ENCODE measurements at regions not wholly inside any gene's neighbourhood (a gene's known extent, or its start where the extent isn't known, plus 50 kb on each side); places are given as distances from the start of the nearest gene placed in this dataset.

GRCh38 chr16:79833559-79833958, 233.0 kb upstream of the MAF start:
- Histone ChIP-seq H3K4me3 (ENCODE audit: low read length) (no peak overlapping the region), H3K4me1 (ENCODE audit: control insufficient read depth, insufficient read depth, low read length) (no peaks in the 10 kb centered on the region), H3K9me3 (ENCODE audit: control insufficient read depth, insufficient read depth, low read length) (no peaks in the 10 kb centered on the region), H3K36me3 (ENCODE audit: control insufficient read depth, insufficient read depth, low read length) (no peaks in the 10 kb centered on the region), H3K27me3 (ENCODE audit: control insufficient read depth, insufficient read depth, low read length) (no peaks in the 10 kb centered on the region), H3K27ac (ENCODE audit: low read length) (no peak overlapping the region)
- H3K4me1 Mint-ChIP-seq, result no peaks in the 10 kb centered on the region
- WGBS (ENCODE audit: insufficient coverage), result 77% methylated on average over 2 of the region's 4 CpGs
- intact Hi-C loops (cut with micrococcal nuclease), result no loop called here
- no peak overlapping the region for H3K27ac Mint-ChIP-seq
- H3K4me3 Mint-ChIP-seq, result no peak overlapping the region
- DNase-seq, result no peak
- no peaks in the 10 kb centered on the region for H3K9me3 Mint-ChIP-seq
- no peak for ATAC-seq
- H3K27me3 Mint-ChIP-seq (ENCODE audit: low read depth in 2 of 2), result peaks cover 2 to 15% of the 10 kb centered on the region in 2 donors
- no peaks in the 10 kb centered on the region for H3K36me3 Mint-ChIP-seq
- no peak for TF ChIP-seq CTCF (IDR thresholded peaks at IDR 0.05)

DNA sequence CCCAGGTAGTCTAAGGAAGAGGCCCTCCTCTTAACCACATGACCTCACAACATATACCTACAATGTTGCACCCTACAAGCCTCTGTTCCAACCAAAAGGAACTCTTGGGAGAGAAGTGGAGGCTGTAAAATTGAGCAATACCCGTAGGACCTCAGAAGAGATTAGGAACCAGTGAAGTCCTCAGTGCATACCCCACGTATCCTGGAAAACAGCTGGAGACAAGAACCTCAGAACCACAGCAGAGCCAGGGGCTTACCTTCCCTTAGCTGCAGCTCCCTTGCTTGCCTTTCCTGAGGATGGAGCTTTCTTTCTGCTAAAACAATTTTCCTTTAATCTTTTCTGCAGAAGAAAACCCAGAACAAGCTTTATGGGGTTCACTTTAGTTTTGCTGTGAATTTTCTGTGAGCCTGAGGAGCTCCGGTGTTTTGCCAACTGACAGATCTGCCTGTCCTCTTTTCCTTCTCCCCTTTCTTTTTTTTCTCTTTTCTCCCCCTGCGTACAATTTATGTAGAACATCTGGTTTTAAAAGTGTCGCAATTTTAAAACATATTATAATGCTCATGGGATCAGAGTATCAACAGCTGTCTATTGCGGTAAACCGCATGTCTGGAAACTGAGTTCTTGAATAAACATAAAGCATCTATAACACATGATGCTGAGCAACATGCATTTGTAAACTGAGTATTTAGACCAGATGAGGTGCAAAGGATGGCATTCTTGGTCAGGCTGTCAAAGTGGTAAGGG, 226.4 kb upstream of the MAF start:
- WGBS (ENCODE audit: insufficient coverage), result 93% methylated on average over 7 of the region's 7 CpGs
- intact Hi-C loops (cut with micrococcal nuclease), result no loop called here
- no peaks in the 10 kb centered on the region for H3K9me3 ChIP-seq (ENCODE audit: control insufficient read depth, insufficient read depth, low read length)
- H3K4me1 ChIP-seq (ENCODE audit: control insufficient read depth, insufficient read depth, low read length), result no peaks in the 10 kb centered on the region
- Mint-ChIP-seq H3K9me3 (no peaks in the 10 kb centered on the region), H3K27me3 (ENCODE audit: low read depth in 2 of 2) (peaks cover 0 to 7% of the 10 kb centered on the region in 2 donors), H3K36me3 (no peaks in the 10 kb centered on the region), H3K4me3 (no peak overlapping the region), H3K4me1 (no peaks in the 10 kb centered on the region), H3K27ac (no peak overlapping the region)
- no peak overlapping the region for H3K27ac ChIP-seq (ENCODE audit: low read length)
- no peaks in the 10 kb centered on the region for H3K36me3 ChIP-seq (ENCODE audit: control insufficient read depth, insufficient read depth, low read length)
- H3K27me3 ChIP-seq (ENCODE audit: control insufficient read depth, insufficient read depth, low read length), result no peaks in the 10 kb centered on the region
- no peak for DNase-seq
- no peak overlapping the region for H3K4me3 ChIP-seq (ENCODE audit: low read length)
- ATAC-seq, result no peak
- TF ChIP-seq CTCF (IDR thresholded peaks at IDR 0.05), result no peak

- no peaks in the 10 kb centered on the region for H3K4me1 Mint-ChIP-seq
- Histone ChIP-seq H3K9me3 (ENCODE audit: control insufficient read depth, insufficient read depth, low read length) (no peaks in the 10 kb centered on the region), H3K4me3 (ENCODE audit: low read length) (no peak overlapping the region), H3K27ac (ENCODE audit: low read length) (no peak overlapping the region), H3K4me1 (ENCODE audit: control insufficient read depth, insufficient read depth, low read length) (no peaks in the 10 kb centered on the region), H3K36me3 (ENCODE audit: control insufficient read depth, insufficient read depth, low read length) (no peaks in the 10 kb centered on the region), H3K27me3 (ENCODE audit: control insufficient read depth, insufficient read depth, low read length) (no peaks in the 10 kb centered on the region)
- no peaks in the 10 kb centered on the region for H3K36me3 Mint-ChIP-seq
- H3K27me3 Mint-ChIP-seq (ENCODE audit: low read depth in 2 of 2), result no peaks in the 10 kb centered on the region
- intact Hi-C loops (cut with micrococcal nuclease), result no loop called here
- H3K9me3 Mint-ChIP-seq, result no peaks in the 10 kb centered on the region
- no peak for ATAC-seq
- no peak for TF ChIP-seq CTCF (IDR thresholded peaks at IDR 0.05)
- no peak overlapping the region for H3K27ac Mint-ChIP-seq
- no peak for DNase-seq
- no peak overlapping the region for H3K4me3 Mint-ChIP-seq
- 87% methylated on average over 1 of the region's 1 CpG for WGBS (ENCODE audit: insufficient coverage)
These were observed 224.5 kb upstream of the MAF start for GRCh38 chr16:79825002-79825401.

DNA sequence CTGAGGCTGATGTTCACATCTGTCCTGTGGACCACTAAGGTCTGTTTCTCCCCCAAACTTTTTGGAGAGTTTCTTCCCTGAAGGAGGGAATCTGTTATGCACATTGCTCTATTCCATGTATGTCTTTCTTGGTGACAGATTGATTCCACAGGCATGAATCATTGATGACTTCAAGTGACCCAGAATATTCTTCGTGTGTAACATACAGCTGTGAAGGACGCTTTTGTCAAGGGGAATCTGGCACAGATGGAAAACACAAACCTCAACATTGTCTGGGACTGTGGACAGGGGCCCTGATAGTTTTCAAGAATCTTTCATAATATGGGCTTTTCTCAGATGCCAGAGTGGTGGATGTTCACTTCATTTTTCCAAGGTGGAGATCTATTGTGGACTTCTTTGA, 223.1 kb upstream of the MAF start:
- Mint-ChIP-seq H3K27me3 (ENCODE audit: low read depth in 2 of 2) (no peaks in the 10 kb centered on the region), H3K27ac (no peak overlapping the region), H3K4me3 (no peak overlapping the region), H3K9me3 (no peaks in the 10 kb centered on the region), H3K36me3 (no peaks in the 10 kb centered on the region), H3K4me1 (no peaks in the 10 kb centered on the region)
- intact Hi-C loops (cut with micrococcal nuclease), result no loop called here
- H3K27me3 ChIP-seq (ENCODE audit: control insufficient read depth, insufficient read depth, low read length), result no peaks in the 10 kb centered on the region
- no peak overlapping the region for H3K4me3 ChIP-seq (ENCODE audit: low read length)
- DNase-seq (no peak), ATAC-seq (no peak)
- H3K9me3 ChIP-seq (ENCODE audit: control insufficient read depth, insufficient read depth, low read length), result no peaks in the 10 kb centered on the region
- no peak overlapping the region for H3K27ac ChIP-seq (ENCODE audit: low read length)
- H3K4me1 ChIP-seq (ENCODE audit: control insufficient read depth, insufficient read depth, low read length), result no peaks in the 10 kb centered on the region
- TF ChIP-seq CTCF (IDR thresholded peaks at IDR 0.05), result no peak
- H3K36me3 ChIP-seq (ENCODE audit: control insufficient read depth, insufficient read depth, low read length), result no peaks in the 10 kb centered on the region
- 81% methylated on average over 2 of the region's 2 CpGs for WGBS (ENCODE audit: insufficient coverage)
